Glutamatergic neuron (in vitro differentiated cells): ENCODE measurements at regions not wholly inside any gene's neighbourhood (a gene's known extent, or its start where the extent isn't known, plus 50 kb on each side); places are given as distances from the start of the nearest gene placed in this dataset.

Experiments
- DNase-seq: peaks from one replicate; pipeline ENCODE4 v3.0.0; 2022
- H3K27ac Mint-ChIP-seq: one replicate; pipeline ENCODE4 v1.8.0; 2020; ENCODE audit warnings: mild to moderate bottlenecking, mixed read lengths, inconsistent platforms; ENCODE audit not compliant: unreplicated experiment
- H3K27me3 Mint-ChIP-seq: one replicate; pipeline ENCODE4 v1.8.0; 2020; ENCODE audit warnings: mild to moderate bottlenecking, moderate library complexity, mixed read lengths, inconsistent platforms; ENCODE audit not compliant: unreplicated experiment
- H3K36me3 Mint-ChIP-seq: one replicate; pipeline ENCODE4 v1.8.0; 2020; ENCODE audit warnings: mild to moderate bottlenecking, mixed read lengths, inconsistent platforms; ENCODE audit not compliant: unreplicated experiment
- H3K4me1 Mint-ChIP-seq: one replicate; pipeline ENCODE4 v1.8.0; 2020; ENCODE audit warnings: mild to moderate bottlenecking, low read depth, mixed read lengths, inconsistent platforms; ENCODE audit not compliant: unreplicated experiment
- H3K4me3 Mint-ChIP-seq: one replicate; pipeline ENCODE4 v1.8.0; 2020; ENCODE audit warnings: mild to moderate bottlenecking, mixed read lengths, inconsistent platforms; ENCODE audit not compliant: unreplicated experiment
- H3K9me3 Mint-ChIP-seq: one replicate; pipeline ENCODE4 v1.8.0; 2020; ENCODE audit warnings: mild to moderate bottlenecking, moderate library complexity, mixed read lengths, inconsistent platforms; ENCODE audit not compliant: unreplicated experiment
- CTCF ChIP-seq: fragments of 200-600 bp; sonication (generic); IDR thresholded peaks from one replicate; pipeline ENCODE4 v1.5.0; 2021; ENCODE audit not compliant: partially characterized antibody, unreplicated experiment

GRCh38 chr12:91561301-91561957, 378.8 kb upstream of the DCN start:
- TF ChIP-seq CTCF: no peak
- H3K4me3 Mint-ChIP-seq: no peak overlapping the region
- H3K27ac Mint-ChIP-seq: no peak overlapping the region
- no peaks in the 10 kb centered on the region for H3K9me3 Mint-ChIP-seq
- DNase-seq: no peak
- H3K27me3 Mint-ChIP-seq: peaks cover 3% of the 10 kb centered on the region
- no peaks in the 10 kb centered on the region for H3K36me3 Mint-ChIP-seq
- peaks cover 9% of the 10 kb centered on the region for H3K4me1 Mint-ChIP-seq

DNA sequence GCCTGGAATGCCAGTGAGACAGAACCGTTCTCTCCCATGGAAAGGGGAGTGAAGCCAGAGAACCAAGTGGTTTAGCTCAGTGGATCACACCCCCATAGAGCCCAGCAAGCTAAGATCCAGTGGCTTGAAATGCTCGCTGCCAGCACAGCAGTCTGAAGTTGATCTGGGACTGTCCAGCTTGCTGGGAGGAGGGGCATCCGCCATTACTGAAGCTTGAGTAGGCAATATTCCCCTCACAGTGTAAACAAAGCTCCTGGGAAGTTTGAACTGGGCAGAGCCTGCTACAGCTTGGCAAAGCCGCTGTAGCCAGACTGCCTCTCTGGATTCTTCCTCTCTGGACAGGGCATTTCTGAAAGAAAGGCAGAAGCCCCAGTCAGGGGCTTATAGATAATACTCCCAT, 374.3 kb upstream of the DCN start:
- H3K36me3 Mint-ChIP-seq: no peaks in the 10 kb centered on the region

DNA sequence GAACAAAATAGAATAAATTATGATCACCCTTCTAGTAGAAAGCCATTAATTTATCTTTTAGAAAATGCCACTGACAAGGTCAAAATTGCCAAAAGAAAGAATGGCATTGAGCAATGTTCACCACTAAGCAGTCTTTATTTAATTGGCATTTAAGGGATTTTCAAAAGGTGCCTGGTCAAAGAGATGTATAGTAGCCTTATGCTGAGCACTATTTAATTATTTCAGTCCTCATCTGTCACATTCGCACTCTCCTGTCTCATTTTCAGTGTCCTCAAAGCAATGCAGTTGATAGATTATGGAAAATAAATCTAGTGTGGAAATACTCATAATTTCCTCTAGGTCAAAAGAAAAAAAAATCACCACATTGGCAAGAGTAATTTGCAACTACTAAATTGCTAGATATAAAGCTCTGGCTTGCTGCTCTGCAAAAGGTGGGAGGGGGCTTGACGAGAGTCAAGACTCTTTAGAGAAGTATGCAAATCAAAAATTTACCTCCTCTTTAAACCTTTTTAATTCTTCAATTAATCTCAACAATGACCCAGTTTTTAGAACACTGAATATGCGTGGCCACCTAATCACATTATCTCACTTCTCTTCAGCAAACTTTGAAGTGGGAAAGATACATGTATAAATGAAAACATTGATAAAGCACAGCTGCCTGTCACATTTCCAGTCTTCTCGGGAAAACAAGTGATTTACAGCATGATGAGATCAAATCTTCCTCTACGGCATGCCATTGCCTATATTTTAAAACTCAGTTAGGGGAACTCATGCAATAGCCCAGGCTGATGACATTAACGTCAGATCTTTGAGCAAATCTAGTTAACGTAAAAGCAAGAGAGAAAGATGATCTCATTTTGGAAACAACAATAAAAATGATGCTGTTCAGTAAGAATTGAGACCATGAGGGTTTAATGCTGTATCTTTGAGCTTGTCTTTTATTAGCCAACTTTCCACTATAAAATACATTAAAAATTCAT, 373.1 kb upstream of the DCN start:
- no peaks in the 10 kb centered on the region for H3K36me3 Mint-ChIP-seq
- H3K4me1 Mint-ChIP-seq: no peaks in the 10 kb centered on the region
- no peak overlapping the region for H3K27ac Mint-ChIP-seq
- H3K9me3 Mint-ChIP-seq: no peaks in the 10 kb centered on the region
- H3K4me3 Mint-ChIP-seq: no peak overlapping the region
- DNase-seq: no peak
- peaks cover 2% of the 10 kb centered on the region for H3K27me3 Mint-ChIP-seq
- no peak for TF ChIP-seq CTCF

More for the DNA sequence above, 374.3 kb upstream of the DCN start:
- H3K4me3 Mint-ChIP-seq: no peak overlapping the region
- H3K9me3 Mint-ChIP-seq: no peaks in the 10 kb centered on the region
- no peak for TF ChIP-seq CTCF
- DNase-seq: no peak
- H3K4me1 Mint-ChIP-seq: no peaks in the 10 kb centered on the region
- H3K27me3 Mint-ChIP-seq: peaks cover 2% of the 10 kb centered on the region
- no peak overlapping the region for H3K27ac Mint-ChIP-seq

GRCh38 chr12:91551927-91552326, 369.3 kb upstream of the DCN start:
- H3K4me1 Mint-ChIP-seq: no peaks in the 10 kb centered on the region
- no peaks in the 10 kb centered on the region for H3K36me3 Mint-ChIP-seq
- H3K27ac Mint-ChIP-seq: no peak overlapping the region
- DNase-seq: no peak
- H3K9me3 Mint-ChIP-seq: no peaks in the 10 kb centered on the region
- H3K4me3 Mint-ChIP-seq: no peak overlapping the region
- peaks cover 2% of the 10 kb centered on the region for H3K27me3 Mint-ChIP-seq
- TF ChIP-seq CTCF: no peak

DNA sequence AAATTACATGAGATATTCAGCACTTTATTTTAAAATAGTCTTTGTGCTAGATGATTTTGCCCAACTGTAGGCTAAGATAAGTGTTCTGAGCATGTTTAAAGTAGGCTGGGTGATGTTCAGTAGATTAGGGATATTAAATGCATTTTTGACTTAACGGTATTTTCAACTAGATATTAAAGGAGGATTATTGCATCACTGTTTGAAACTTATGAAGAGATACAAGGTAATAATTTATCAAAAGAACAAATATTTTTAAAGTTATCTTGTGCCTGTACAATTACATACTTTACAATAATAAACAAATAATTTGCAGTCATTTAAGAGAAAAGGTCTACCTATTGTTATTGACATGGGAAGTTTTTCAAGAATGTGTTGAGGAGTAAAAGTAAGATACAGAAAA, 368.6 kb upstream of the DCN start:
- H3K4me1 Mint-ChIP-seq: no peaks in the 10 kb centered on the region
- H3K27me3 Mint-ChIP-seq: peaks cover 2% of the 10 kb centered on the region
- TF ChIP-seq CTCF: no peak
- no peak overlapping the region for H3K4me3 Mint-ChIP-seq
- H3K27ac Mint-ChIP-seq: no peak overlapping the region
- no peak for DNase-seq
- H3K9me3 Mint-ChIP-seq: no peaks in the 10 kb centered on the region
- no peaks in the 10 kb centered on the region for H3K36me3 Mint-ChIP-seq
